Spleen (tissue), 11 donors: ENCODE measurements at regions not wholly inside any gene's neighbourhood (a gene's known extent, or its start where the extent isn't known, plus 50 kb on each side); places are given as distances from the start of the nearest gene placed in this dataset.

Experiments
- DNase-seq: peaks from one replicate; pipeline ENCODE4 v3.0.0-alpha.2; 2020
- H3K27ac ChIP-seq, 8 donors: fragments of 200-600 bp; sonication (generic) in 7 of 8; 1 replicate in 4 of 8; 2 replicates in 4 of 8; pipeline versions ENCODE4 v1.5.0 to v1.8.0; 2016 to 2021; ENCODE audit warnings: inconsistent platforms in 4 of 8, mild to moderate bottlenecking in 4 of 8, moderate library complexity in 1 of 8
- H3K27me3 ChIP-seq, 7 donors: fragments of 200-600 bp; sonication (generic) in 6 of 7; replicated peaks in 1 of 7; 1 replicate in 4 of 7; 2 replicates in 3 of 7; pipeline versions ENCODE4 v1.5.0 to v1.8.0; 2016 to 2021; ENCODE audit warnings: inconsistent platforms in 3 of 7, mild to moderate bottlenecking in 1 of 7
- H3K36me3 ChIP-seq, 6 donors: fragments of 200-600 bp; sonication (generic) in 5 of 6; 1 replicate in 4 of 6; 2 replicates in 2 of 6; pipeline versions ENCODE4 v1.5.0 to v1.8.0; 2016 to 2021; ENCODE audit warnings: inconsistent platforms in 2 of 6
- H3K4me1 ChIP-seq, 6 donors: fragments of 200-600 bp; sonication (generic) in 5 of 6; 1 replicate in 3 of 6; 2 replicates in 3 of 6; pipeline versions ENCODE4 v1.5.0 to v1.8.0; 2016 to 2021; ENCODE audit warnings: inconsistent platforms in 3 of 6
- H3K4me3 ChIP-seq, 8 donors: fragments of 200-600 bp; sonication (generic) in 7 of 8; 1 replicate in 4 of 8; 2 replicates in 4 of 8; pipeline versions ENCODE4 v1.5.0 to v1.8.0; 2016 to 2021; ENCODE audit warnings: inconsistent platforms in 4 of 8, mild to moderate bottlenecking in 4 of 8, moderate library complexity in 2 of 8
- H3K9me3 ChIP-seq, 8 donors: fragments of 200-600 bp; sonication (generic) in 7 of 8; 1 replicate in 4 of 8; 2 replicates in 4 of 8; pipeline versions ENCODE4 v1.5.0 to v1.8.0; 2016 to 2021; ENCODE audit warnings: inconsistent platforms in 4 of 8
- POLR2A ChIP-seq, 3 donors: fragments of 450-650 bp; IDR thresholded peaks; one replicate each; pipeline ENCODE4 v1.5.1; 2017; ENCODE audit warnings: antibody characterized with exemption in 3 of 3, mild to moderate bottlenecking in 1 of 3
- POLR2AphosphoS5 ChIP-seq, 3 donors: sonication (generic); formaldehyde crosslinking; IDR thresholded peaks; one replicate each; pipeline ENCODE4 v1.5.1; 2017; ENCODE audit warnings: antibody characterized with exemption in 3 of 3
- WGBS, 5 donors: extraction: QIAGEN DNeasy Blood & Tissue Kit in 3 of 5; methylation state at CpG; one replicate each; pipeline versions ENCODE4 v1.1.5 to v1.1.7; 2013 to 2018; 5-methylcytosine and 5-hydroxymethylcytosine counted together
- intact Hi-C: fragments of 100-400 bp; cut with DNase I; formaldehyde crosslinking; loops from one replicate; pipeline ENCODE4 v1.15.0; 2023; ENCODE audit warnings: low total_unique reads
- TF ChIP-seq, protein P1 (sequence below), 11 experiments: fragments of 200-600 bp in 7 of 11; fragments of 450-650 bp in 4 of 11; sonication (generic) in 4 of 11; IDR thresholded peaks in 8 of 11; conservative IDR thresholded peaks in 3 of 11; 1 replicate in 7 of 11; 2 replicates in 4 of 11; pipeline versions ENCODE4 v1.4.0 to v1.8.0; 2016 to 2021; ENCODE audit warnings: antibody characterized with exemption in 11 of 11, inconsistent platforms in 4 of 11, mild to moderate bottlenecking in 1 of 11
- donor health status: healthy with polysubstance abuse.
- donor health status: DM: no; HTN: no; CAD: no; lungs with moderate emphysema.
- donor health status: DM: no; HTN: no; CAD: no.
- donor health status: Bipolar disorder and iron deficiency.
- donor health status: healthy.
- donor health status: DM: no; HTN: no; CAD: no.
- donor health status: DM: yes; HTN: yes; CAD: no.

DNA sequence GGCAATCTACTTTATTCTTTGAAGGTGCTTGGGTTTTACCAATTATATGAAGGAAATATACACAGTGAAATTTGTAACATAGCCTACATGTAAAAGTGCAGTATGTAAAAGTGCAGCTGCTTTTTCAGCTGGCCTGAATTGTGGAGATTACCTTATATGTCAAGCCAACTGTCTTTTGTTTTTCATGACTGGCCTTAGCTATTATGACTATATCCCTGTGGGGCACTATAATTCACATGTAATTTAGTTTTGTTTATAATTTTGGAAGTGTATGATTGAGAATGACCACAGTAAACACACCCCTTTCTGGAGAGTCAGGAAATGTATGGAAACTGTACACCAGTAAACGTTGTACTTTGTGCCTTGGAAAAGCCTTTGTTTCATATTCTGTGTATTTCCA is 435.0 kb upstream of the STXBP6 start:
- Histone ChIP-seq H3K4me1 (no peaks in the 10 kb centered on the region), H3K27me3 (no peaks in the 10 kb centered on the region), H3K36me3 (no peaks in the 10 kb centered on the region), H3K4me3 (no peak overlapping the region), H3K27ac (no peak overlapping the region), H3K9me3 (no peaks in the 10 kb centered on the region)
- 36 to 52% (median 49%) methylated on average over 1 of the region's 1 CpG for WGBS, 5 donors
- intact Hi-C loops, result no loop called here
- no peak for DNase-seq
- no peak for TF ChIP-seq POLR2AphosphoS5 (IDR thresholded peaks at IDR 0.05)
- TF ChIP-seq POLR2A (IDR thresholded peaks at IDR 0.05), result no peak
- TF ChIP-seq, protein P1, sequence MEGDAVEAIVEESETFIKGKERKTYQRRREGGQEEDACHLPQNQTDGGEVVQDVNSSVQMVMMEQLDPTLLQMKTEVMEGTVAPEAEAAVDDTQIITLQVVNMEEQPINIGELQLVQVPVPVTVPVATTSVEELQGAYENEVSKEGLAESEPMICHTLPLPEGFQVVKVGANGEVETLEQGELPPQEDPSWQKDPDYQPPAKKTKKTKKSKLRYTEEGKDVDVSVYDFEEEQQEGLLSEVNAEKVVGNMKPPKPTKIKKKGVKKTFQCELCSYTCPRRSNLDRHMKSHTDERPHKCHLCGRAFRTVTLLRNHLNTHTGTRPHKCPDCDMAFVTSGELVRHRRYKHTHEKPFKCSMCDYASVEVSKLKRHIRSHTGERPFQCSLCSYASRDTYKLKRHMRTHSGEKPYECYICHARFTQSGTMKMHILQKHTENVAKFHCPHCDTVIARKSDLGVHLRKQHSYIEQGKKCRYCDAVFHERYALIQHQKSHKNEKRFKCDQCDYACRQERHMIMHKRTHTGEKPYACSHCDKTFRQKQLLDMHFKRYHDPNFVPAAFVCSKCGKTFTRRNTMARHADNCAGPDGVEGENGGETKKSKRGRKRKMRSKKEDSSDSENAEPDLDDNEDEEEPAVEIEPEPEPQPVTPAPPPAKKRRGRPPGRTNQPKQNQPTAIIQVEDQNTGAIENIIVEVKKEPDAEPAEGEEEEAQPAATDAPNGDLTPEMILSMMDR (IDR thresholded peaks at IDR 0.05 in 8 of 11, conservative IDR thresholded peaks at IDR 0.05 in 3 of 11), result no peak

GRCh38 chr14:25484235-25484634 is 434.3 kb upstream of the STXBP6 start:
- no peak overlapping the region for H3K4me3 ChIP-seq
- H3K9me3 ChIP-seq, result no peaks in the 10 kb centered on the region
- H3K4me1 ChIP-seq, result no peaks in the 10 kb centered on the region
- no peaks in the 10 kb centered on the region for H3K27me3 ChIP-seq
- no peak for DNase-seq
- H3K27ac ChIP-seq, result no peak overlapping the region
- no peaks in the 10 kb centered on the region for H3K36me3 ChIP-seq
- intact Hi-C loops, result no loop called here
- WGBS, 5 donors, result 78 to 84% (median 83%) methylated on average over 1 of the region's 1 CpG
- no peak for TF ChIP-seq POLR2AphosphoS5 (IDR thresholded peaks at IDR 0.05)
- TF ChIP-seq POLR2A (IDR thresholded peaks at IDR 0.05), result no peak
- TF ChIP-seq, protein P1 (IDR thresholded peaks at IDR 0.05 in 8 of 11, conservative IDR thresholded peaks at IDR 0.05 in 3 of 11), result no peak

- H3K27ac ChIP-seq, result no peak overlapping the region
- H3K4me1 ChIP-seq, result no peaks in the 10 kb centered on the region
- peaks cover 0 to 4% (median 0%) of the 10 kb centered on the region in 8 donors for H3K9me3 ChIP-seq
- no peaks in the 10 kb centered on the region for H3K36me3 ChIP-seq
- TF ChIP-seq POLR2A (IDR thresholded peaks at IDR 0.05) (no peak), POLR2AphosphoS5 (IDR thresholded peaks at IDR 0.05) (no peak)
- TF ChIP-seq, protein P1 (IDR thresholded peaks at IDR 0.05 in 8 of 11, conservative IDR thresholded peaks at IDR 0.05 in 3 of 11), result no peak
- DNase-seq, result no peak
- H3K27me3 ChIP-seq, result no peaks in the 10 kb centered on the region
- WGBS, 5 donors, result 60 to 74% (median 68%) methylated on average over 2 of the region's 2 CpGs
- no peak overlapping the region for H3K4me3 ChIP-seq
- intact Hi-C loops, result no loop called here
Measured at GRCh38 chr14:25477316-25478098, 427.6 kb upstream of the STXBP6 start.

- Histone ChIP-seq H3K4me3 (no peak overlapping the region), H3K9me3 (peaks cover 0 to 4% (median 0%) of the 10 kb centered on the region in 8 donors), H3K4me1 (no peaks in the 10 kb centered on the region), H3K36me3 (no peaks in the 10 kb centered on the region), H3K27me3 (no peaks in the 10 kb centered on the region), H3K27ac (no peak overlapping the region)
- TF ChIP-seq, protein P1 (IDR thresholded peaks at IDR 0.05 in 8 of 11, conservative IDR thresholded peaks at IDR 0.05 in 3 of 11), result no peak
- no peak for TF ChIP-seq POLR2A (IDR thresholded peaks at IDR 0.05)
- no peak for TF ChIP-seq POLR2AphosphoS5 (IDR thresholded peaks at IDR 0.05)
- intact Hi-C loops, result no loop called here
- no peak for DNase-seq
- 94 to 100% (median 97%) methylated on average over 1 of the region's 1 CpG for WGBS, 5 donors
Measured at GRCh38 chr14:25472700-25473099, 422.8 kb upstream of the STXBP6 start.
